ENCODE measurements at regions not wholly inside any gene's neighbourhood (a gene's known extent, or its start where the extent isn't known, plus 50 kb on each side); places are given as distances from the start of the nearest gene placed in this dataset.

- FAIRE-seq (no peak), ATAC-seq (no peak), DNase-seq (ENCODE audit: extremely low read depth in 1 of 4, low spot score in 3 of 4) (no peak)
- 2% methylated on average over 5 of the region's 5 CpGs for WGBS (ENCODE audit: insufficient coverage, low coverage, missing lambda C conversion rate)
- Histone ChIP-seq H4K20me1 (replicated peaks; ENCODE audit: control insufficient read depth, insufficient read depth, low read length) (no peaks in the 10 kb centered on the region), H3K9me3 (replicated peaks; ENCODE audit: control insufficient read depth, insufficient read depth, low read depth, low read length) (no peaks in the 10 kb centered on the region), H3K27ac (ENCODE audit: extremely low read depth, low read depth, low read length) (no peak overlapping the region), H3K79me2 (ENCODE audit: control insufficient read depth, insufficient read depth, low read length) (no peaks in the 10 kb centered on the region), H3K4me3 (no peak overlapping the region), H3K4me2 (ENCODE audit: insufficient read depth, low read length) (no peak overlapping the region), H3K9me1 (ENCODE audit: control insufficient read depth, insufficient read depth, low read length) (no peaks in the 10 kb centered on the region), H3K4me1 (replicated peaks in 1 of 2; ENCODE audit: control insufficient read depth in 2 of 2, insufficient read depth in 2 of 2, low read length in 2 of 2) (peaks cover 0 to 3% of the 10 kb centered on the region in 2 experiments; a peak in 1 of 5 replicates), H3K9ac (ENCODE audit: insufficient read depth in 1 of 2, low read depth in 2 of 2, low read length in 2 of 2) (no peak overlapping the region), H3K27me3 (ENCODE audit: control insufficient read depth in 2 of 2, insufficient read depth in 2 of 2, low read length in 2 of 2) (peaks cover 13 to 25% of the 10 kb centered on the region in 2 experiments; a peak in 4 of 5 replicates), H2AFZ (ENCODE audit: low read depth, low read length) (no peak overlapping the region), H3K36me3 (ENCODE audit: control insufficient read depth, insufficient read depth, low read length) (no peaks in the 10 kb centered on the region)
- POLR2A ChIA-PET, result no interaction called here
- in situ Hi-C loops (cut with MboI), result no loop called here
- TF ChIP-seq ZBTB26 (CRISPR knock-in tag; IDR thresholded peaks at IDR 0.05), result no peak
- TF ChIP-seq PTTG1 (tag; IDR thresholded peaks at IDR 0.05; ENCODE audit: low read depth), result no peak
- TF ChIP-seq POLR2H (tag; IDR thresholded peaks at IDR 0.05; ENCODE audit: low read depth), result no peak
- no peak for TF ChIP-seq CHAMP1 (IDR thresholded peaks at IDR 0.05)
- no peak for TF ChIP-seq E2F6 (IDR thresholded peaks at IDR 0.05; ENCODE audit: borderline replicate concordance in 1 of 2, extremely low read depth in 1 of 2, insufficient read depth in 1 of 2, insufficient read length in 1 of 2, low read depth in 1 of 2, low read length in 1 of 2, poor library complexity in 1 of 2, severe bottlenecking in 1 of 2)
- TF ChIP-seq SOX6 (IDR thresholded peaks at IDR 0.05), result no peak
- TF ChIP-seq HBP1 (CRISPR knock-in tag; IDR thresholded peaks at IDR 0.05), result no peak
- no peak for TF ChIP-seq ILF3 (IDR thresholded peaks at IDR 0.05; ENCODE audit: borderline replicate concordance)
- no peak for TF ChIP-seq EP400 (IDR thresholded peaks at IDR 0.05)
- no peak for TF ChIP-seq KLF16 (IDR thresholded peaks at IDR 0.05)
- no peak for TF ChIP-seq ERF (CRISPR knock-in tag; IDR thresholded peaks at IDR 0.05)
- TF ChIP-seq IFI16 (CRISPR knock-in tag; IDR thresholded peaks at IDR 0.05), result no peak
- no peak for TF ChIP-seq SLC30A9 (CRISPR knock-in tag; IDR thresholded peaks at IDR 0.05)
- no peak for TF ChIP-seq ATF2 (CRISPR knock-in tag; IDR thresholded peaks at IDR 0.05)
- no peak for TF ChIP-seq RBM17 (IDR thresholded peaks at IDR 0.05; ENCODE audit: borderline replicate concordance, low read depth, low read length)
- TF ChIP-seq CBX8 (IDR thresholded peaks at IDR 0.05; ENCODE audit: borderline replicate concordance, extremely low read depth, low read depth, low read length, poor library complexity, severe bottlenecking), result no peak
- BruUV-seq (replicated peaks), result no TSS peak
- intact Hi-C loops (cut with micrococcal nuclease), result no loop called here
- CTCF ChIA-PET (ENCODE audit: low intra/inter-chr PET ratio), result no interaction called here
Measured at GRCh38 chr7:131827421-131827820, 271.0 kb upstream of the PODXL start.
